GM06990 (cell line): ENCODE measurements at regions not wholly inside any gene's neighbourhood (a gene's known extent, or its start where the extent isn't known, plus 50 kb on each side); places are given as distances from the start of the nearest gene placed in this dataset.
"Not testable (repeated sequence)": the region's sequence is repeated elsewhere in the genome, so short reads cannot be mapped to it uniquely, and the experiment has no call there.

Experiments
- DNase-seq: peaks from one replicate; pipeline ENCODE4 v3.0.0-alpha.2; 2011; ENCODE audit not compliant: insufficient read length; ENCODE audit errors: extremely low read depth
- H3K27me3 ChIP-seq: replicated peaks from 2 replicates; pipeline ENCODE4 v1.6.0; 2011; ENCODE audit warnings: low read length; ENCODE audit not compliant: control insufficient read depth, insufficient read depth
- H3K36me3 ChIP-seq: 2 replicates; pipeline ENCODE4 v1.5.1; 2011; ENCODE audit warnings: low read length; ENCODE audit not compliant: control insufficient read depth, insufficient read depth
- H3K4me3 ChIP-seq: replicated peaks from 2 replicates; pipeline ENCODE4 v1.5.1; 2011; ENCODE audit warnings: low read depth, mild to moderate bottlenecking, control low read depth, low read length
- TF ChIP-seq, protein P1 (sequence below): IDR thresholded peaks from 2 replicates; pipeline ENCODE4 v1.5.1; 2011; ENCODE audit warnings: low read length, control low read depth, mild to moderate bottlenecking, inconsistent platforms; ENCODE audit not compliant: insufficient read depth, poor library complexity, severe bottlenecking

DNA sequence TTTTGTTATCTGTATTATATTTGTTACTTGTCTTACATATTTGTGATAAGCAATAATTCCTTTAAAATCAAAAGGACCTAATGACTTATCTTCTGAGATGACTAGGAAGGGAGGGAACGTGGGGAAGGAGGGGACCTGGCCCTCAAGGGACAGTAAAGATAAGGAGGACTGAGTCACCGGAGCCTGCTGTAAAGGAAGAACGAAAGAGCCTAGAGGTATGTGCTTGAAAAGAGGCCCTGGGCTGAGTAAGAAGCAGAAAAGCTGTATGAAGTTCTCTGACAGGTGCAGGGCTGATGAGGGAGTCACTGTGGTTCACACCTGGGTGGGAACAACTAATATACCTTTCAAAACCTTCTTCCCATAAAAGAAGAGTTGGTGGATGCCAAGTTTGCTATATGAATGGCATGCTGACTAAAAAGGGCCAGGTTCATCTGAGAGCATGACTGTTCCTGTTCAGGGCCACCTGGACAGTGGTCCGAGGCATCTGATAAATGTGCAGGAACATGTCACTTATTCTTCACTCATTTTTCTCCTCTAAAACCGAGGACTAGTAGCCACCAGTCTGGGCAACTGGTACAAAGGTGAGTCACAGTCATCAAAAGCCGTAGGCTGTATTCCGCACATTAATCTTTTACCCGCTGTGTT is 111.3 kb downstream of the TNFAIP3 start:
- no peak for DNase-seq
- TF ChIP-seq, protein P1, sequence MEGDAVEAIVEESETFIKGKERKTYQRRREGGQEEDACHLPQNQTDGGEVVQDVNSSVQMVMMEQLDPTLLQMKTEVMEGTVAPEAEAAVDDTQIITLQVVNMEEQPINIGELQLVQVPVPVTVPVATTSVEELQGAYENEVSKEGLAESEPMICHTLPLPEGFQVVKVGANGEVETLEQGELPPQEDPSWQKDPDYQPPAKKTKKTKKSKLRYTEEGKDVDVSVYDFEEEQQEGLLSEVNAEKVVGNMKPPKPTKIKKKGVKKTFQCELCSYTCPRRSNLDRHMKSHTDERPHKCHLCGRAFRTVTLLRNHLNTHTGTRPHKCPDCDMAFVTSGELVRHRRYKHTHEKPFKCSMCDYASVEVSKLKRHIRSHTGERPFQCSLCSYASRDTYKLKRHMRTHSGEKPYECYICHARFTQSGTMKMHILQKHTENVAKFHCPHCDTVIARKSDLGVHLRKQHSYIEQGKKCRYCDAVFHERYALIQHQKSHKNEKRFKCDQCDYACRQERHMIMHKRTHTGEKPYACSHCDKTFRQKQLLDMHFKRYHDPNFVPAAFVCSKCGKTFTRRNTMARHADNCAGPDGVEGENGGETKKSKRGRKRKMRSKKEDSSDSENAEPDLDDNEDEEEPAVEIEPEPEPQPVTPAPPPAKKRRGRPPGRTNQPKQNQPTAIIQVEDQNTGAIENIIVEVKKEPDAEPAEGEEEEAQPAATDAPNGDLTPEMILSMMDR: no peak
- Histone ChIP-seq H3K27me3 (no peaks in the 10 kb centered on the region), H3K4me3 (no peak overlapping the region), H3K36me3 (no peaks in the 10 kb centered on the region)

DNA sequence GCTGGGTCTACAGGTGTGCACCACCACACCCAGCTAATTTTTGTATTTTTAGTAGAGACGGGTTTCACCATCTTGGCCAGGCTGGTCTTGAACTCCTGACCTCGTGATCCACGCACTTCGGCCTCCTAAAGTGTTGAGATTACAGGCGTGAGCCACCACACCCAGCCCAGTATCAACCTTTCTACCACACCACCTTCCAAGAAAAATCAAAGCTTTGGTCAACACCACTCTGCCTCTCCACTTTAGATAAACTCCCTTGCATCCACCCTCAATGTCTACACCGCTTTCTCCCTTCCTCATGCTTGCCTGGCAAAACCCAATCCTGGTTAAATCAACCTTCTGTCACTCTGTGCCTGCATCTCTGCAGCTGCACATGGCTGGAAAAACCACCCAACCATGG is 112.2 kb downstream of the TNFAIP3 start:
- H3K4me3 ChIP-seq, H3K27me3 ChIP-seq, H3K36me3 ChIP-seq, DNase-seq: not testable (repeated sequence)

DNA sequence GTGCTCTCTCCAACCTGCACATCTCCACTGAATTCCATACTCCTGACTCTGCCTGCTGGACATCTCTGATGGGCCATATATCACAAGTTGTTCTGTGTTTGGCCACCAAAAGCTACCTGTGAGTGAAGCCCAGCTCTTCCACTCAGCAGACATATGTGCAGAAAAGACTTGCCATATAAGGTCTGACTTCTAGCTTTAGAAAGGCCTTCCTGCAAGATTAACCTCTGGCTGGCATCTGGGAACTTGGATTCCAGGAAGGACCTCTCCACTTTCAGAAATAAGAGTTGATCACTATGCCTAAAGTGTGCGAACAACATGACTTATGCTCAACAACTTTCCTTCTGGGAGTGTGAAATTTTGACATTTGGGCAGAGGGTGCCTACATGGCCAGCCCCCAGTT is 113.7 kb downstream of the TNFAIP3 start:
- no peak for DNase-seq
- Histone ChIP-seq H3K36me3 (no peaks in the 10 kb centered on the region), H3K27me3 (no peaks in the 10 kb centered on the region), H3K4me3 (no peak overlapping the region)
- TF ChIP-seq, protein P1: no peak

DNA sequence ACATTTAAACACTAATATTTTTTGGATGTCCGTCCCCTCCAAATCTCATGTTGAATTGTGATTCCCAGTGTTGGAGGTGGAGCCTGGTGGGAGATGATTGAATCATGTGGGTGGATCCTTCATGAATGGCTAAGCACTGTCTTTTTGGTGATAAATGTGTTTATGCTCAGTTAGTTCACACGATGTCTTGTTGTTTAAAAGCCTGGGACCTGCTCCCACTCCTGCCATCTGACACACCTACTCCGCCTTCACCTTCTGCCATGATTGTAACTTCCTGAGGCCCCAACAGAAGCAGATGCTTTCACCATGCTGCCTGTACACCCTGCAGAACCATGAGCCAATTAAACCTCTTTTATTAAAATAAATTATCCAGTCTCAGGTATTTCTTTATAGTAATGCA is 114.7 kb downstream of the TNFAIP3 start:
- TF ChIP-seq, protein P1: no peak
- Histone ChIP-seq H3K4me3 (no peak overlapping the region), H3K27me3 (no peaks in the 10 kb centered on the region), H3K36me3 (no peaks in the 10 kb centered on the region)
- no peak for DNase-seq

DNA sequence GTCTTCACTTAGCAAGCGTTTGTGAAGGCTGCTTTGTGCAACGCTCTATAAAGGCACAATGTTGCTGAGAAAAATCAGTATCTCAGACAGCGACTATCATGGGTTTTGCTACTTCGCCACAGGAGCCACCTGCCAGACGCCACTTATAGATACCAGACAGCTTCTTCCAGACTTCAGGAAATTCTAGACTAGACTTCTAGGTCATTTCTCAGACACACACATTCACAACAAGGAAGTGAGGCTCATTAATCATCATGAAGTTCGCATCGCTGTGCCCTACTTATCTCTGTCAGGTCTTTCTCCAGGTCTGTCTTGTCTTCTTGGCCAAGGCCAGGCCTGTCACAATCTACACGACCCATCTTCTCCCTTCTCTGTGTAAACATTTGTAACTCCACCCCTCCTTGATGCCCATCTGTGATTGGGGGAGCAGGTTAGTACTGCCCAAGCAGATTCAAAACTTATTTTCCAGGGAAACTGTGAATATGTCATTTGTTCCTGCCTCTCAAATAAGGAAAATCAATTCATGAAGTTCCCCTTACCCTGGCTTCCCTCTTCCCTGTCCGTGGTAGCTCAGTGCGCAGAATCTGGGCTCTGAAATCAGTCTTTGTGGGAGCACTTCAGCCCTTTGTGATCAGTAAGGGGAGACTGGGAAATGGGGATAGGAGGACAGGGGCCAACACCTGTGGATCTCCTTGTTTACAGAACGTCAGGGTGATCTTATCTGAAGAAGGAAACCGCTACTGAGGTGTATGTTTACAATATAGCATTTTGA is 115.5 kb downstream of the TNFAIP3 start:
- no peaks in the 10 kb centered on the region for H3K36me3 ChIP-seq
- TF ChIP-seq, protein P1: no peak
- no peak for DNase-seq
- no peak overlapping the region for H3K4me3 ChIP-seq
- no peaks in the 10 kb centered on the region for H3K27me3 ChIP-seq

DNA sequence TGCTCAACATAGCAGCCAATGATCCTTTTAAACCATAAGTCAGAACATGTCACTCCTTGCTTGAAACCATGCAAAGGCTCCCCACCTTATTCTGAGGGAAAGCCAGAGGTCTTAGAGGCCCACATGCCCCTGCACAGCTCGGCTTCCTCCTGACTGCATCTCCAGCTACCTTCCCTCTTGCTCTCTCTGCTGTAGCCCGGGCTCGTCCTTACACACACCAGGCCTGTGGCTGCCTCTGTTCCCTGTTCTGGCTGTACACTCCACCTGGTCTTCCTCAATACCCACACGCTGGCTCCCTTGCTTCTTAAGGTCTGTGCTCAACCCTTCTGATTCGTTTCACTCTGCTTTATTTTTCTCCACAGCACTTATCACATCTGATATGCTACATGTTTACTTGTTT is 116.2 kb downstream of the TNFAIP3 start:
- no peaks in the 10 kb centered on the region for H3K27me3 ChIP-seq
- no peak for DNase-seq
- no peak overlapping the region for H3K4me3 ChIP-seq
- TF ChIP-seq, protein P1: no peak
- H3K36me3 ChIP-seq: no peaks in the 10 kb centered on the region
